Parathyroid adenoma (tissue), 2 donors: ENCODE measurements at regions not wholly inside any gene's neighbourhood (a gene's known extent, or its start where the extent isn't known, plus 50 kb on each side); places are given as distances from the start of the nearest gene placed in this dataset.

ENCODE experiments used
- H2AFZ ChIP-seq: fragments of 300-600 bp; sonication (generic); one replicate; pipeline ENCODE4 v1.7.0; 2017; ENCODE audit warnings: antibody characterized with exemption, mild to moderate bottlenecking
- H3K27ac ChIP-seq: fragments of 300-600 bp; sonication (generic); one replicate; pipeline ENCODE4 v1.7.0; 2017
- H3K27me3 ChIP-seq: fragments of 300-600 bp; sonication (generic); one replicate; pipeline ENCODE4 v1.7.0; 2017; ENCODE audit warnings: low read length; ENCODE audit not compliant: control insufficient read depth, insufficient read depth
- H3K36me3 ChIP-seq: fragments of 300-600 bp; sonication (generic); one replicate; pipeline ENCODE4 v1.7.0; 2017; ENCODE audit warnings: low read length; ENCODE audit not compliant: control insufficient read depth, insufficient read depth
- H3K4me1 ChIP-seq: fragments of 300-600 bp; sonication (generic); one replicate; pipeline ENCODE4 v1.7.0; 2017; ENCODE audit warnings: control low read depth
- H3K4me2 ChIP-seq: fragments of 300-600 bp; sonication (generic); one replicate; pipeline ENCODE4 v1.7.0; 2017; ENCODE audit warnings: low read length
- H3K4me3 ChIP-seq: fragments of 300-600 bp; sonication (generic); one replicate; pipeline ENCODE4 v1.7.0; 2017; ENCODE audit warnings: low read depth, low read length
- H3K79me2 ChIP-seq: fragments of 300-600 bp; sonication (generic); one replicate; pipeline ENCODE4 v1.7.0; 2017; ENCODE audit warnings: control low read depth
- H3K9ac ChIP-seq: fragments of 300-600 bp; sonication (generic); one replicate; pipeline ENCODE4 v1.7.0; 2017; ENCODE audit warnings: mild to moderate bottlenecking
- H3K9me3 ChIP-seq: fragments of 300-600 bp; sonication (generic); one replicate; pipeline ENCODE4 v1.7.0; 2017; ENCODE audit warnings: low read length; ENCODE audit not compliant: control insufficient read depth
- TF ChIP-seq, protein P1 (sequence below): fragments of 300-600 bp; sonication (generic); IDR thresholded peaks from one replicate; pipeline ENCODE4 v1.7.0; 2017; ENCODE audit warnings: antibody characterized with exemption, mild to moderate bottlenecking
- donor health status: primary hyperparathyroidism.

DNA sequence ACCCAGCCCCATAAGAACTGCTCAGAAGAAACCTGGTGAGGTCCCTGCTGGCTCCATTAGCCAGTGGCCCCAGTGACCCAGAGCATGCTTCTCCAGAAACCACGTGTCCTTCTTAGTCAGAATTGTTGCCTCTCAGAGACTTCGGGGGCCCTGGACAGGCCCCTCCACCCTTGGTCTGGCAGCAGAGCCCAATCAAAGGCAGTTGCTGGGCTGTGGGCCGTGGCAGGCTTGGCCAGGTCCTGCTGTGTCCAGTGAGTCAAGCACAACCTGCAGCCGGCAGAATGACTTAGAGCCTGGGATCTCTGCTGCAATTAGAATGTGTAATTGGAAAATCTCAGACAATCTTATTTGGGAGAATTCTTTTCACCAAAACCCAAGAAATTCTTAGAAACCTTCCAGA, 502.0 kb upstream of the KLF4 start:
- TF ChIP-seq, protein P1, sequence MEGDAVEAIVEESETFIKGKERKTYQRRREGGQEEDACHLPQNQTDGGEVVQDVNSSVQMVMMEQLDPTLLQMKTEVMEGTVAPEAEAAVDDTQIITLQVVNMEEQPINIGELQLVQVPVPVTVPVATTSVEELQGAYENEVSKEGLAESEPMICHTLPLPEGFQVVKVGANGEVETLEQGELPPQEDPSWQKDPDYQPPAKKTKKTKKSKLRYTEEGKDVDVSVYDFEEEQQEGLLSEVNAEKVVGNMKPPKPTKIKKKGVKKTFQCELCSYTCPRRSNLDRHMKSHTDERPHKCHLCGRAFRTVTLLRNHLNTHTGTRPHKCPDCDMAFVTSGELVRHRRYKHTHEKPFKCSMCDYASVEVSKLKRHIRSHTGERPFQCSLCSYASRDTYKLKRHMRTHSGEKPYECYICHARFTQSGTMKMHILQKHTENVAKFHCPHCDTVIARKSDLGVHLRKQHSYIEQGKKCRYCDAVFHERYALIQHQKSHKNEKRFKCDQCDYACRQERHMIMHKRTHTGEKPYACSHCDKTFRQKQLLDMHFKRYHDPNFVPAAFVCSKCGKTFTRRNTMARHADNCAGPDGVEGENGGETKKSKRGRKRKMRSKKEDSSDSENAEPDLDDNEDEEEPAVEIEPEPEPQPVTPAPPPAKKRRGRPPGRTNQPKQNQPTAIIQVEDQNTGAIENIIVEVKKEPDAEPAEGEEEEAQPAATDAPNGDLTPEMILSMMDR = no peak
- Histone ChIP-seq H3K9ac (no peak overlapping the region), H3K36me3 (no peaks in the 10 kb centered on the region), H3K4me1 (no peaks in the 10 kb centered on the region), H2AFZ (no peak overlapping the region), H3K27ac (no peak overlapping the region), H3K79me2 (no peaks in the 10 kb centered on the region), H3K4me2 (no peak overlapping the region), H3K9me3 (no peaks in the 10 kb centered on the region), H3K27me3 (no peaks in the 10 kb centered on the region), H3K4me3 (no peak overlapping the region)

DNA sequence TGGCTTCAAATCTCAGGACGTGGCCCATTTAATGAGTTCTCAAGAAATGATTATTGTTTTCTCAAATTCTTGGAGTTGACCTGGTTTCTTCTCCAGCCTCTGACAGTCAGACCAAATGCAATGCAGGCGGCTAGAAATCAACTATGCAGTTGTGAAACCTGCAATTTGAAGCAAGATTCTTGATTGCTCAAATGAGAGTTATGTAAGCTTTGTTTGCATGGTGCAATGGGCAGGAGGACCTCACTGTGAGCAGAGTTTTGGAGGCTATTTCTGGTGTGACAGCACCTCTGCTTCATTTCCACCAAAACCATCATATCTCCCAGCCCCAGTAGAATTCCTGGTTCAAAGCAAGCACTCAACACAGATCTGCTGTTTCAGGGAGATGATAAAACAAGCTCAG, 500.0 kb upstream of the KLF4 start:
- no peak overlapping the region for H3K4me2 ChIP-seq
- no peaks in the 10 kb centered on the region for H3K27me3 ChIP-seq
- no peak overlapping the region for H3K27ac ChIP-seq
- H3K79me2 ChIP-seq = no peaks in the 10 kb centered on the region
- no peaks in the 10 kb centered on the region for H3K4me1 ChIP-seq
- H2AFZ ChIP-seq = no peak overlapping the region
- TF ChIP-seq, protein P1 = no peak
- H3K36me3 ChIP-seq = no peaks in the 10 kb centered on the region
- no peaks in the 10 kb centered on the region for H3K9me3 ChIP-seq
- no peak overlapping the region for H3K4me3 ChIP-seq
- H3K9ac ChIP-seq = no peak overlapping the region

DNA sequence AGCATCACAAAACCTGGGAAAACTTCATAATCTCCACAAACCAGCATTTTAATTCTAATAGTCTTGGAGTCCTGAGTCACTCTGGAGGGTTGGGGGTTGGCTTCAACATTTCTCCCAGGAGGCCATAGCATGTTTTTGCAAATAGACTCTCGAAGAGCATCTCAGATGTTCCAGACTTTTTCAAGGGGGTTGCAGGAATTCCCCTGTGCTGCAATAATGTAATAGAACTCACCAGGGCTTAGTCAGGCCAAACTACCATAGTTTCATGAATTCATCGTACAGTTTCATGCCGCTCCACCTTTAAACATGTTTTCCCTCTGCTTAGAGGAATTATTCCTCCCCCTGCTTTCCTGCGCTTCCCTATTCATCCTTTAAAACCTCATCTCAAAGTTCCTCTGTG, 499.5 kb upstream of the KLF4 start:
- H3K4me2 ChIP-seq = no peak overlapping the region
- no peaks in the 10 kb centered on the region for H3K9me3 ChIP-seq
- no peak overlapping the region for H2AFZ ChIP-seq
- no peaks in the 10 kb centered on the region for H3K36me3 ChIP-seq
- H3K27ac ChIP-seq = no peak overlapping the region
- no peaks in the 10 kb centered on the region for H3K27me3 ChIP-seq
- no peaks in the 10 kb centered on the region for H3K4me1 ChIP-seq
- no peak overlapping the region for H3K4me3 ChIP-seq
- H3K79me2 ChIP-seq = no peaks in the 10 kb centered on the region
- TF ChIP-seq, protein P1 = no peak
- no peak overlapping the region for H3K9ac ChIP-seq

DNA sequence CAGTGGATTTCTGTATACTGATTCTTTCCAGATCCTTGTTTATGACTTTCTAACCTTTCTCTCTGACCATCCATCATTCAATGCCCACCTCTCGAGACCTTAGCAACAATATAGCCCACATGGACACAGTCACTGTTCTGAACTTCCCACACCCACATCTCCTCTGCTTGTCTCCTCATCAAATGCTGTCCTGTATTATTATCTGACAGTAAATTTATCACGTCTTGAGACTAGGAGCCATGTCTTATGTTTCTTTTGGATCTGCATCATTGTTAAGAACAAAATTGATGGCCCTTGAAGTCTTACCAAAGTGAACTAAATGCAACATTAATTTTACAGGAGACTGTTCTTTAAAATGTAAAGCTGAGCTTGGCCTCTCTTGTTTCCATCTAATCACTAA, 495.4 kb upstream of the KLF4 start:
- no peak overlapping the region for H3K27ac ChIP-seq
- H3K4me1 ChIP-seq = no peaks in the 10 kb centered on the region
- no peak overlapping the region for H3K9ac ChIP-seq
- no peaks in the 10 kb centered on the region for H3K79me2 ChIP-seq
- TF ChIP-seq, protein P1 = no peak
- H3K36me3 ChIP-seq = no peaks in the 10 kb centered on the region
- H2AFZ ChIP-seq = no peak overlapping the region
- H3K9me3 ChIP-seq = no peaks in the 10 kb centered on the region
- H3K4me2 ChIP-seq = no peak overlapping the region
- no peak overlapping the region for H3K4me3 ChIP-seq
- H3K27me3 ChIP-seq = no peaks in the 10 kb centered on the region

DNA sequence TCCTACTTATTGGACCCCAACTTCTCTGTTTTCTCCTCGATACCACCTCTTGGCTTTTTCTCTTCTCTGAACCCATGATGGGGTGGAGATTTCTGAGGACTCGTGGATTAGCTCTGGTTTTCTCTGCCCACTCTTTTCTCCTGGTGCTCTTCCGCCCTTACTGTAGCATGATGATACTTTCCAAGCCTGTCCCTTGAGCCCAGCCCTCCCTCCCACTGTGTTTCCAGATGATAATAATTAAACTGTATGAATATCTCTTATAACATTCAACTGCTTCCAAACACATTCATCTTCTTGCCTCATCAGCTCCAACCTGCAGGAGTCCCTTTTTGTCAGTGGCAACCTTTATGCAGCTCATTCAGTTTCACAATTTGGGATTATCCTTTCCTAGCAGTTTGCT, 494.2 kb upstream of the KLF4 start:
- Histone ChIP-seq H3K4me2 (no peak overlapping the region), H2AFZ (no peak overlapping the region), H3K9me3 (no peaks in the 10 kb centered on the region), H3K27ac (no peak overlapping the region), H3K36me3 (no peaks in the 10 kb centered on the region), H3K4me1 (no peaks in the 10 kb centered on the region), H3K9ac (no peak overlapping the region), H3K4me3 (no peak overlapping the region), H3K27me3 (no peaks in the 10 kb centered on the region), H3K79me2 (no peaks in the 10 kb centered on the region)
- TF ChIP-seq, protein P1 = no peak
